ENCODE measurements at regions not wholly inside any gene's neighbourhood (a gene's known extent, or its start where the extent isn't known, plus 50 kb on each side); places are given as distances from the start of the nearest gene placed in this dataset.

DNA sequence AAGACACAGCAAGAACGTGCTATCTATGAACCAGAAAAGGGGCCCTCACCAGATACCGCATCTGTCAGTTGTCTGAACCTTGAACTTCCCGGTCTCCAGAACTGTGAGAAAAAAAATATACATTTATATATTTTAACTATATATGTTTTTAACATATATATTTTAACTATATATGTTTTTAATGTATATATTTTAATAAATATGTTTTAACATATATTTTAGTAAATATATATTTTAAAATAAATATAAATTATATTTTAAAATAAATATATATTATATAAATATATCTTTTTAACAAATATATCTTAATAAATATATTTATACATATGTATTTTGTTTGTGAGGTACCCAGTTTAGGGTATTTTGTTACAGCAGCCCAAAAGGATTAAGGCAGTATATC is 958.2 kb upstream of the AUTS2 start:
- DNase-seq (ENCODE audit: low spot score), result no peak

- DNase-seq (ENCODE audit: low spot score), result no peak
Measured at GRCh38 chr7:68642727-68643126, 955.5 kb upstream of the AUTS2 start.

DNA sequence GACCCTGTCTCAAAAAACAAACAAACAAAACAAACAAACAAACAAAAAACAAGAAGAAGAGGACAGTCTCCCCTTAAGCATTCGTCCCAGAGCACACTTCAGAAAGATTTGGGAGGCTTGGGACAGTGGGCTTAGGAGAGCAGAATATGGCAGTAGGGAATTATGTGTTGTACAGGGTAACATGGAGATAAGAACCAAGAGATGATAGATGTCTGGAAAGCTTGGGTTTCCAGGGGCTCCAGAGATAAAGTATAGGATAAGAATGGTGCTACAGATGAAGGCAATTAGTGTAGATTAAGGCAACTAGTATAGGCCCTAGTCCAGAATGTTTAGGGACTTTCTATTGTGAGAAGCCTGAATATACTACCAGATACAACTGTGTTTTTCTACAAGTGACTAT is 934.9 kb upstream of the AUTS2 start:
- no peak for DNase-seq (ENCODE audit: low spot score)

DNA sequence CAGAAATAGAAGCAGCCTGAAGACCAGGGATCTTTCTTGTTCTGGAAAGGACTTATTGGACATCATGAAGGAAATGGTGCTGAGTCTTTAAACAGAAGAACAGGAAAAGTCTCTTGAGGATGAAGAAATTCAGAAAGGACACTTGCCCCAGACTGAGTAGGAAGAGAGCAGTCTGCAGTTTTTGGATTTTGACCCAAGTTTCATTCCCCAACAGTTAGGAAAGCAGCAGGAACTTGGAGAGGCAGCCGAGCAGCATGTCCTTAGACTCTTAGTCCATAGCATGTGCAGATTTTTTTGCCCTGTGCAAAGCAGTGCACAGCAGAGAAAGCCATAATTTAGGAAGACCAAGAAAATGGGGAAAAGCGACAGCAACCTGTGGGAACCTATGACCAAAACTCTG is 927.2 kb upstream of the AUTS2 start:
- no peak for DNase-seq (ENCODE audit: low spot score)

- no peak for DNase-seq (ENCODE audit: low spot score)
Measured at GRCh38 chr7:68671671-68672070, 926.6 kb upstream of the AUTS2 start.

- DNase-seq (ENCODE audit: low spot score), result no peak
Measured at GRCh38 chr7:68674826-68675225, 923.4 kb upstream of the AUTS2 start.

DNA sequence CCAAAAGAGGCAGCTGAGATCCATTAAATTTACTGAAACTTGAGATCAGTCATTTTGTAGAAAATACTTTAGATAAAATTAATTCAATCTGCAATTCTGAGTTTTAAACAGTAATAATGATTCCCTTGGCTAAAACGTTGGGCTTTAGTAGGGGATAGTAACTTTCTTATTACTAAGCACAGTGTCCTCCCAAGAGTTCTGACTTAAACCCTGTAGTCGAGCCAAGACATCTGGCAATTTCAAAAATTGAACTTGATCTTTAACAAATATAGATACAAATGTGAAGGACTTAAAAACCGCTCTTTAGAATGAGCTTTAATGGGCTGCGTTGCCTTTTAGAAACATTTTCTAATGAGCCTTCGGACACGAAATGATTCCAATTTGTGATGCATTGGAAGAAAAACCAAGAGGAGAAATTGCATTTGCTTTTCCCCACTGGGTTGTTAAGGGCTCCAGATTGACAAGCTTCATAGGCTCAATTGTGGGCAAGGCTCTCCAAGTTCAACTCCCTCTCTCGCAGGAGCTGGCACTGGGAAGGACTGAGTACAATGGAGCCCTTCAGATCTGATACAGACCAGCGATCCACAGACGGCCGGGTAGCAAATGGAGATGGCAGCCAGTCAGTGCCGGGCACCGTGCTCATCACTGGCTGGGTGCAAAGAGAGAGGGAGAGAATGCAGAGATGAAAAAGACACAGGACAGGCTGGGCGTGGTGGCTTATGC is 921.3 kb upstream of the AUTS2 start:
- DNase-seq (ENCODE audit: low spot score), result peak; percentile 85

DNA sequence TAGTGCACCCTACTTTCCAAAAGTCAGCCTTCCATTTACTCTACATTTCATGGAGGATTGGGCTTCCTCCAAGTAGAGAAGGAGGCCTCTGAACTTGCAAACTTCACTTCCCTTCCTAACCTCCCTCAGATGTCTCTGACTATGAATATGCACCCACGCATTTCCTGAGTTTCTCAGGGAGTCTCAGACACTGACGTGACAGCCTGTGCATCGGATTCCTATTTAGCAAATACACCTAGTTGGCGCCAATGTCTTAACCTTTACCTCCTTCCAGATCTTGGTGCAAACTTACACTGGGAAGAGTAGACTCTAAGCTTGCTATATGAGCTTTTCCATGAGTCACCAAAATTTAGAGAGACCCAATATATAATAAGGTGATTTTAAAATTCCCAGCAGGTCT is 920.1 kb upstream of the AUTS2 start:
- DNase-seq (ENCODE audit: low spot score), result peak; percentile 65

- no peak for DNase-seq (ENCODE audit: low spot score)
Measured at GRCh38 chr7:68679459-68680234, 918.6 kb upstream of the AUTS2 start.

GRCh38 chr7:68680235-68680872 is 917.9 kb upstream of the AUTS2 start:
- no peak for DNase-seq (ENCODE audit: low spot score)

DNA sequence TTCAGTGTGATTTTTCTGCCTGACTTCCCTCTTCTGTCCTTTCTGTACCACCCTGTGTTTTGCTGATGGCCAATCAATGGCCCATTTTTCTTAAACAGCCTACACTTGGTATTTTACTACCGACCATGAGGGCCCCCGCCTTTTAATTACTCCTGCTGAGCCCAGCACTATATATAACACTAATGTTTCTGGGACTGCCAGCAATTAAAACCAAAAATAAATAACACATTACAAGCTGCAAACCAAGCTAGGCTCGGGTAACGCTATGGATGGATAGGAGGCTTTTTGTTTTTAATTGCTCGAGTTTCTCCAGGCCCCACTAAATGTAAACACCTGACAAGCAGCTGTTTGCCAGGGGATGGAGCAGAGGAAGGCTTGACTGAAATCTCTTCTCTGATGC is 915.4 kb upstream of the AUTS2 start:
- DNase-seq (ENCODE audit: low spot score), result no peak

- DNase-seq (ENCODE audit: low spot score), result peak; percentile 78
Measured at GRCh38 chr7:68684246-68684839, 913.9 kb upstream of the AUTS2 start.

DNA sequence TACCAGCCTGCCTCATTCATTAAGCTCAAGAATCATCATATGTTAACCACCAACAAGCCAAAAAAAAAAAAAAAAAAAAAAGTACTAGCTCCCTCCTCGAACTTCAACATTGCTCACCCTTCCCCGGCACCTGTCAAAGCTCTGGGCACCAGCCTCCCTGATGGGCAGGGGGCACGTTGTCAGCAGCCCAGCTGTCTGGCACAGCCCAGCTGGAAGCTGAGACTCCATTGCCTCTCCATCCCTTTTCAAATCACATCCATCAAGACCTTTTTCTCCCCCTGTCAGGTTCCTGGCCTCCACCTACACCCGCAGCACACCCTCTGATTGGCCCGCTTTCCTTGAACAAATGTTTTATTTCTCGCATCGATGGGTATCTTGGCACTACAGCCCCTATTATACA is 913.3 kb upstream of the AUTS2 start:
- DNase-seq (ENCODE audit: low spot score), result no peak

GRCh38 chr7:68688416-68689086 is 909.7 kb upstream of the AUTS2 start:
- DNase-seq (ENCODE audit: low spot score), result no peak

DNA sequence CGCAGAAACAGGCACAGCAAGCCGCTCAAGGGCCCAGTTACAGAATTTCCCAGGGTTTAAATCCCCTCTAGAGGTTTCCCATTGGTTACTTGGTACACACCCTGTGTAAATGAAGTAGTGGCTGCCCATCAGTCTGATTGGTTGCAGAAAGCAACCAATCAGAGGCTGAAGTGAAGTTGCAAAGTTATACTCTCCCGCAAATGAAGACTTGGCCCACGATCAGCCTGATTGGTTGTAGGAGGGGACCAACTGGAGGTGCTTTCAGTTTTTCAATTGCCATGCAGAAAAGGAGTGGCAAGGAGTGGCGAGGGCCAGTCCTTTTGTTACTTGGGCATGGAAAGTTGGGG is 909.2 kb upstream of the AUTS2 start:
- DNase-seq (ENCODE audit: low spot score), result no peak

DNA sequence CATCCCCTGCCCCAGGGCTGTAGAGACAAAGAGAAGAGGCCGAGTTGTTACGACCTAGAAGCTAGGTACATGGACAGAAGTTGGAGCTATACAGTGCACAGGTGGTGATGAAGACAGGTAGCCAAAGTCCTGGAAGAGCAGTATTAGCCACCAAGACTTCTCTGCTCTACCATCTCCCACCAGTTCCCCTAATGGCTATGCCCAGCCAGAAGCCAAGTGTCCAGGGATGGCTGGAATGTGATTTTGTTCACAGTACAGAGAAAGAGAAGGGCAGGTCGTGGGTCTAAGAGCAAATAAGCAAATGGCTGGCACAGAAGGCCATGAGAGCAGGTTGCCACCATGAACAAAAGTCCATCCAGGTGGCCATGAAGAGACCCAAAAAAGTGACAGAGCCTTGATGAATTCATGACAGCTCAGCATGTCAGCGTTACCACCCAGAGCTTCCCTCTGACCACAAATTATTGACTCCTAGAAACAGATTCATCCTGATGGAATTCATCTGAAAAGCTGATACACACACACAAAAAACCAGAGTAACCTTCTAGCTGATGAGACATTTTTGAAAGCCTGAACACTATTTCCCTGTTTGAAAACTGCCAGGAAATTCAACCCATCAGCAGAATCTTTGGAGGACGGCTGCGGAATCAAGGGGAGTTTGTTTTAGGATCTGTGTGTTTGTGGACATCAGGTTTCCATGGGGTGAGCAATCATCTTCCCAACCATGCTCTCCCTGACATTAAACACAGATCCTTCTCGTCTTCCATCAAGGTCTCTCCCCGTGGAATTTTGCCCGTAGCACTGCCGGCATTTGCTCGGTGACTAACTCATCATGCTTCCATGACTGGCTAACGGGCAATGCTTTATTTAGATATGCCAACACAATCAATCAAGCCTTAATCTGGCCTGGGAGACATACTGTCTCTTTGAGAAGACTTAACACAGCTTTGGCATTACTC is 906.7 kb upstream of the AUTS2 start:
- DNase-seq (ENCODE audit: low spot score), result no peak

- no peak for DNase-seq (ENCODE audit: low spot score)
Measured at GRCh38 chr7:68692511-68692910, 905.8 kb upstream of the AUTS2 start.

GRCh38 chr7:68694656-68695055 is 903.6 kb upstream of the AUTS2 start:
- DNase-seq (ENCODE audit: low spot score), result no peak

GRCh38 chr7:68697796-68698280 is 900.4 kb upstream of the AUTS2 start:
- no peak for DNase-seq (ENCODE audit: low spot score)

GRCh38 chr7:68699090-68699711 is 899.1 kb upstream of the AUTS2 start:
- no peak for DNase-seq (ENCODE audit: low spot score)

GRCh38 chr7:68700414-68700813 is 897.9 kb upstream of the AUTS2 start:
- no peak for DNase-seq (ENCODE audit: low spot score)
